ENCODE measurements at regions not wholly inside any gene's neighbourhood (a gene's known extent, or its start where the extent isn't known, plus 50 kb on each side); places are given as distances from the start of the nearest gene placed in this dataset.

DNA sequence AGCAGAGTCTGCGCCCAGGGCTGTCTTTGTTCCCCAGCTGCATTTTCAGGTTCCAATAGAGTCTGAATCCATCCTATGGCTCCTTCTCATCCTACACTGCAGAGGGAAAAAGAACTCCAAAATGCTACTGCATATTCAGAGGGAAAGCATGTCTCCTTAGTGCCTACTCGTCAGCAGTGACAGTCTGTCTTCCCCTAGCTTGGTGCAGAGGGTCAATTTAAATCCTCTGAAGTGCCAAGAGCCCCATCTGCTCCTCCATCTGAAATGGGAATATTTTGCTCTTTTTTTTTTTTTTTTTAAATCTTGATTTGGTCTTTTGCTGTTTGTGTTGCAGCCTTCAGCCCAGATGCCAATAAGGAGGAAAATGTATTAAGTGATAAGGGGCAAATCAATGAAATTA lies 199.3 kb downstream of the RNF144A start:
- no peak overlapping the region for H3K9ac ChIP-seq (ENCODE audit: low read length in 2 of 2)
- H3K4me1 ChIP-seq (ENCODE audit: control insufficient read depth, insufficient read depth, low read length): peaks cover 3% of the 10 kb centered on the region
- no peaks in the 10 kb centered on the region for H3K27me3 ChIP-seq (ENCODE audit: control insufficient read depth in 1 of 2, insufficient read depth in 2 of 2, low read length in 2 of 2)
- H3K9me3 ChIP-seq (ENCODE audit: control insufficient read depth in 2 of 2, low read length in 2 of 2): no peaks in the 10 kb centered on the region
- H3K36me3 ChIP-seq (ENCODE audit: control insufficient read depth in 2 of 2, insufficient read depth in 2 of 2, low read length in 2 of 2): no peaks in the 10 kb centered on the region
- no peak overlapping the region for H3K4me3 ChIP-seq (ENCODE audit: low read length in 2 of 2)
- H3K27ac ChIP-seq (ENCODE audit: low read length): no peak overlapping the region

DNA sequence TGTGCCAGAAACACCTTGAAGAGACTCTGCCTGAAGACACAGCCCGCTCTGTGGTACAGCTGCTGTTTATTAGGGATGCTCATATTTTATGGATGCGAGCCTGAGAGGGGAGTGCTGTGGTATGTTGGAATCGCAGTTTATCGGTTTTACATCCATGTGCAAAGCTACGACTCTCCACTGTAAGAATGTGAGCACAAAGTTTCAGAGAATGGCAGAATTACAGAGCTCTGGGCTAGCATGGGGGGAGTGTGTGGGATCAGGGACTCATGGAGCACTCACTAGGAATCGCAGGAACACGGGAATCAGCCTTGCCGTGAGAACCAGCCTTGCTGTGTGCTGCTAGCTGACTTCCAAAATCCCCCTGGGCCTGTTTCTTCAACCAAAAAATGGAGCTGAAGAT lies 199.9 kb downstream of the RNF144A start:
- Histone ChIP-seq H3K27ac (ENCODE audit: low read length) (no peak overlapping the region), H3K27me3 (ENCODE audit: control insufficient read depth in 1 of 2, insufficient read depth in 2 of 2, low read length in 2 of 2) (no peaks in the 10 kb centered on the region), H3K36me3 (ENCODE audit: control insufficient read depth in 2 of 2, insufficient read depth in 2 of 2, low read length in 2 of 2) (no peaks in the 10 kb centered on the region), H3K4me3 (ENCODE audit: low read length in 2 of 2) (no peak overlapping the region), H3K9ac (ENCODE audit: low read length in 2 of 2) (no peak overlapping the region), H3K4me1 (ENCODE audit: control insufficient read depth, insufficient read depth, low read length) (peaks cover 3% of the 10 kb centered on the region), H3K9me3 (ENCODE audit: control insufficient read depth in 2 of 2, low read length in 2 of 2) (no peaks in the 10 kb centered on the region)

DNA sequence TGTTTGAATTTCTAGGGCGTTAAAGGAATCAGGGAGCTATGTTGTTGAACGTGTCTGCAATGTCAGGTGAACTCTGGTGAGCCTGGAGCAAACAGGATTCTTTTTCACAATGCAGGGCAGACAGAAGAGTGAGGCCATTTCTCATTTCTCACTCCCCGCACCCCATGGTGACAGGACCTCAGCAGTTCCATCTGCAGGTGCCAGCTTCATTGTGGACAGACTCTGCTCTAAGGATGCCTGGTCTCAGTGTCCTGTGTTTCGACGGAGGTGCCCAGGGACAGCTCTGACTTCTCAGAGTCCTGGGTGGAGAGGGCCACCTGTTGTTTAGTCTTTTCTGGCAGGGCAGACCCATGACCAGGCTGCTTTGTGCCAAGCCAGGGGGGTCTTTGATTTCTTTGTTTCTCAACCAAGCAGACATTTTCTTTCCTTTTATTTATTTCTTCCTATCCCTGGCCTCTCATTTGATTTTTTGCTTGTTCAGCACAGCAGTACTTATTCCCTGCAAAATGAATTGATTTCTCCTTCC lies 201.5 kb downstream of the RNF144A start:
- no peaks in the 10 kb centered on the region for H3K36me3 ChIP-seq (ENCODE audit: control insufficient read depth in 2 of 2, insufficient read depth in 2 of 2, low read length in 2 of 2)
- no peak overlapping the region for H3K9ac ChIP-seq (ENCODE audit: low read length in 2 of 2)
- H3K4me1 ChIP-seq (ENCODE audit: control insufficient read depth, insufficient read depth, low read length): peaks cover 3% of the 10 kb centered on the region
- H3K9me3 ChIP-seq (ENCODE audit: control insufficient read depth in 2 of 2, low read length in 2 of 2): no peaks in the 10 kb centered on the region
- no peak overlapping the region for H3K27ac ChIP-seq (ENCODE audit: low read length)
- H3K4me3 ChIP-seq (ENCODE audit: low read length in 2 of 2): no peak overlapping the region
- no peaks in the 10 kb centered on the region for H3K27me3 ChIP-seq (ENCODE audit: control insufficient read depth in 1 of 2, insufficient read depth in 2 of 2, low read length in 2 of 2)

DNA sequence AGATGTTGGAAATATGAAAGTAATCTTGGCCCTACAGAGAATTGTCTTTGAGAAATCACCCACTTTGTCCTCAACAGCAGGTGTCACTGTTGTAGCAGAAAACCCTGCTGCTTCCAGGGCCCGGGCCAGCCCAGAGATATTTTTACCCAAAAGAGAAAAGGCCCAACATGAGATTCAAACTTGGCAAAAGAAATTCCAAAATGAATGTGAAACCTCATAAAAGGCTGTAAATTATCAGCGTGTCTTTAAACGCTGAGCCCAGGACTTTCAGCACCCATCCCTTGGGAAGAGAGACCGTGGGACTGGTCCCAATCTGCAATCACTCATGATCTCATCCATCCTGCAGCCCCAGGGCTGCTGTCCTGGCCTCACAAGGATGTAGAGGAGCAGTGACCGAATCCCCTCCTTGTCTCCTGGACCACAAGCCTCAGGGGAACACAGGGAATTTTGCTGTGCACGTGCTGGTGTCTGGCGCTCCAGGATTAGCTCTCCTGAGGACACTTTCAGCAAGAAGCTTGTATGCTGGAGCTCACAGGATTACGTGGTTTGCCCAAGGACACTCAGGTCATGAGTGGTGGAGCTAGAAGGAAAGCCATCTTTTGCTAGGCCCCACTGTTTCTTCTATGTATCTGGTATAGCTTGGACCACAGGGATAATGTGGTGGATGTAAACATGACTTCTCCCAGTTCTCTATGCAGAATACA lies 202.1 kb downstream of the RNF144A start:
- H3K4me3 ChIP-seq (ENCODE audit: low read length in 2 of 2): no peak overlapping the region
- H3K9ac ChIP-seq (ENCODE audit: low read length in 2 of 2): no peak overlapping the region
- peaks cover 3% of the 10 kb centered on the region for H3K4me1 ChIP-seq (ENCODE audit: control insufficient read depth, insufficient read depth, low read length)
- H3K36me3 ChIP-seq (ENCODE audit: control insufficient read depth in 2 of 2, insufficient read depth in 2 of 2, low read length in 2 of 2): no peaks in the 10 kb centered on the region
- H3K9me3 ChIP-seq (ENCODE audit: control insufficient read depth in 2 of 2, low read length in 2 of 2): no peaks in the 10 kb centered on the region
- H3K27me3 ChIP-seq (ENCODE audit: control insufficient read depth in 1 of 2, insufficient read depth in 2 of 2, low read length in 2 of 2): peaks cover 0 to 1% of the 10 kb centered on the region in 2 donors
- H3K27ac ChIP-seq (ENCODE audit: low read length): no peak overlapping the region

DNA sequence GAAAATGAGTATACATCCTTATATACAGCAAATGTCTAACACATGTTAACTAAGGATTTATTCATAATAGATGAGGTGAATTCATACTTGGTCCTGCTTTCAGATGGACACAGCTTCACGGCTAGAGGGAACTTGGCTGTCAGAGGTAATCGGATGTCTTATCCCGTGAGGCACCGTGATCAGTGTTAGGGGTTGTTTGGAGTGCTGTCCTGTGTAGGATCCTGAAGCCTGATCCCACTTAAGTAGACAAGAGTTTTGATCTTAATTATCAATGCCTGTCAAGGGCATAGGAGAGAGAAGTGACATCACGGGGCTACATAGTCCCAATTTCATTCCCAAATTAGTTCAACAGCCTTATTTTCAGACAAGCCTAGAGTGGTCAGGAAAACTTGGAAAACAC lies 204.6 kb downstream of the RNF144A start:
- no peaks in the 10 kb centered on the region for H3K36me3 ChIP-seq (ENCODE audit: control insufficient read depth in 2 of 2, insufficient read depth in 2 of 2, low read length in 2 of 2)
- H3K9ac ChIP-seq (ENCODE audit: low read length in 2 of 2): no peak overlapping the region
- H3K27ac ChIP-seq (ENCODE audit: low read length): no peak overlapping the region
- H3K9me3 ChIP-seq (ENCODE audit: control insufficient read depth in 2 of 2, low read length in 2 of 2): no peaks in the 10 kb centered on the region
- H3K27me3 ChIP-seq (ENCODE audit: control insufficient read depth in 1 of 2, insufficient read depth in 2 of 2, low read length in 2 of 2): peaks cover 0 to 2% of the 10 kb centered on the region in 2 donors
- no peak overlapping the region for H3K4me3 ChIP-seq (ENCODE audit: low read length in 2 of 2)
- H3K4me1 ChIP-seq (ENCODE audit: control insufficient read depth, insufficient read depth, low read length): peaks cover 3% of the 10 kb centered on the region

DNA sequence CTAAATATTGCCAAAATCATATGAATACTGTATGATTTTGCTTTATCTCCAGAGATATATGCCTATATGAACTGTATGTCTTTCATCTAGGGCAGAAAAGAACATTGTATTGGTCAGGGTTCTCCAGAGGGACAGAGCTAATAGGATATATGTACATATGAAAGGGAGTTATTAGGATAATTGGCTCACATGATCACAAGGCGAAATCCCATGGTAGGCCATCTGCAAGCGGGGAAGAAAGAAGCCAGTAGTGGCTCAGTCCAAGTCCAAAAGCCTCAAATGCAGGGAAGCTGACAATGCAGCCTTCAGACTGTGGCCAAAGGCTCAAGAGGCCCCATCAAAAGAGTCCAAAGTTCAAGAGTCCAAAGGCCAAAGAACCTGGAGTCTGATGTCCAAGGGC lies 209.9 kb downstream of the RNF144A start:
- no peak overlapping the region for H3K27ac ChIP-seq (ENCODE audit: low read length)
- H3K9ac ChIP-seq (ENCODE audit: low read length in 2 of 2): no peak overlapping the region
- no peaks in the 10 kb centered on the region for H3K4me1 ChIP-seq (ENCODE audit: control insufficient read depth, insufficient read depth, low read length)
- peaks cover 0 to 2% of the 10 kb centered on the region in 2 donors for H3K27me3 ChIP-seq (ENCODE audit: control insufficient read depth in 1 of 2, insufficient read depth in 2 of 2, low read length in 2 of 2)
- no peaks in the 10 kb centered on the region for H3K36me3 ChIP-seq (ENCODE audit: control insufficient read depth in 2 of 2, insufficient read depth in 2 of 2, low read length in 2 of 2)
- H3K9me3 ChIP-seq (ENCODE audit: control insufficient read depth in 2 of 2, low read length in 2 of 2): no peaks in the 10 kb centered on the region
- H3K4me3 ChIP-seq (ENCODE audit: low read length in 2 of 2): no peak overlapping the region

DNA sequence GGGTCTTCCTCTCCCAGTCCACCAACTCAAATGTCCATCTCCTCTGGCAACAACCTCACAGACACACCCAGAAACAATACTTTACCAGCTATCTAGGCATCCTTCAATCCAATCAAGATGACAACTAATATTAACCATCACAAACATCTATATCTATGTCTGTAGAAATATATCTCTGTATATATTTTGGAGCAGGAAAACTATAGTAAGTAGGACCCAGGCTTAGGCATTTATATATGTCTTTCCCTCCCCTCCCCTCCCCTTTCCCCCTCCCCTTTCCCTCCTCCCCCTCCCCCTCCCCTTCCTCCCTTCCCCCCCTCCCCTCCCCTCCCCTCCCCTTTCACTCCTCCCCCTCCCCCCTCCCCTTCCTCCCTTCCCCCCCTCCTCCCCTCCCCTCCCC lies 210.5 kb downstream of the RNF144A start:
- no peak overlapping the region for H3K4me3 ChIP-seq (ENCODE audit: low read length in 2 of 2)

DNA sequence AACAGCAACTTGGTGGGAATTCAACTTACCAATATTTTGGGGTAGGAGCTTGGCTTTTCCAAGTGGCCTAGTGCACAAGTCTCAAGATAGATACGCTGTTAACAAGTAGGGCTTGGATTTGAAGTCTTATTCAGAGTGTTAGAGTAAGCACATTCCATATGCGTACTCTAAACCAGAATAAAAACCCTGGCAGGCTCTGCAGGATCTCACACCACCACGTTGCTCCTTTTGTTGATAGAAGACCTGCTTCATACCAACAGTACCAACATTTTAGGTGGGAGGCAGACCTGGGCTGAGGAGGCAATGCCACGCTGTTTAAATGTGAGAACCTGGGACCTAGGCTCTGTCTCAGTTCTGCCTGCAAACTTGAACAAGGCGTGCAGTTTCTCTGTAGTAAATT lies 214.0 kb downstream of the RNF144A start:
- no peak overlapping the region for H3K9ac ChIP-seq (ENCODE audit: low read length in 2 of 2)
- H3K9me3 ChIP-seq (ENCODE audit: control insufficient read depth in 2 of 2, low read length in 2 of 2): no peaks in the 10 kb centered on the region
- no peaks in the 10 kb centered on the region for H3K36me3 ChIP-seq (ENCODE audit: control insufficient read depth in 2 of 2, insufficient read depth in 2 of 2, low read length in 2 of 2)
- no peaks in the 10 kb centered on the region for H3K27me3 ChIP-seq (ENCODE audit: control insufficient read depth in 1 of 2, insufficient read depth in 2 of 2, low read length in 2 of 2)
- H3K4me1 ChIP-seq (ENCODE audit: control insufficient read depth, insufficient read depth, low read length): no peaks in the 10 kb centered on the region
- H3K4me3 ChIP-seq (ENCODE audit: low read length in 2 of 2): no peak overlapping the region
- H3K27ac ChIP-seq (ENCODE audit: low read length): no peak overlapping the region

More for the DNA sequence above, 210.5 kb downstream of the RNF144A start:
- Histone ChIP-seq H3K9me3 (ENCODE audit: control insufficient read depth in 2 of 2, low read length in 2 of 2) (no peaks in the 10 kb centered on the region), H3K36me3 (ENCODE audit: control insufficient read depth in 2 of 2, insufficient read depth in 2 of 2, low read length in 2 of 2) (no peaks in the 10 kb centered on the region), H3K27ac (ENCODE audit: low read length) (no peak overlapping the region), H3K4me1 (ENCODE audit: control insufficient read depth, insufficient read depth, low read length) (no peaks in the 10 kb centered on the region), H3K27me3 (ENCODE audit: control insufficient read depth in 1 of 2, insufficient read depth in 2 of 2, low read length in 2 of 2) (peaks cover 0 to 2% of the 10 kb centered on the region in 2 donors), H3K9ac (ENCODE audit: low read length in 2 of 2) (no peak overlapping the region)

DNA sequence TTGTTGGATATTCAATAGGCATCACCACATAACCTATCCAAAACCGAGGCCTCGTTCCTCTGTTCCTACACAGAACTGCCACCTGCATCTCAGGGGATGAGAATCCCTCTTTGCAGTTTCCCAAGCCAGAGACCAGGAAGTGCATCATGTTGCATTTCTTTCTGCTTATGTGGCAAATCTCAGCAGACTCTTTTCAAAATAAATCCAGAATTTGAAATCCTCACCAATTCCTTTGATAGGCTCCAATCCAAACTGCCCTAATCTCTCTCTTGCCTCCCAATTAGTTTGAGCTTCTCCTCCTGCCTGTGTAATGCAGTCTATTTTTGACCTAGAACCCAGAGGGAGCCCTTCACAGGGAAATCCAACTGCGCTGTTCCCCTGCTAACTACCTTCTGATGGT lies 215.5 kb downstream of the RNF144A start:
- Histone ChIP-seq H3K9ac (ENCODE audit: low read length in 2 of 2) (no peak overlapping the region), H3K27ac (ENCODE audit: low read length) (no peak overlapping the region), H3K4me1 (ENCODE audit: control insufficient read depth, insufficient read depth, low read length) (no peaks in the 10 kb centered on the region), H3K27me3 (ENCODE audit: control insufficient read depth in 1 of 2, insufficient read depth in 2 of 2, low read length in 2 of 2) (no peaks in the 10 kb centered on the region), H3K36me3 (ENCODE audit: control insufficient read depth in 2 of 2, insufficient read depth in 2 of 2, low read length in 2 of 2) (no peaks in the 10 kb centered on the region), H3K9me3 (ENCODE audit: control insufficient read depth in 2 of 2, low read length in 2 of 2) (no peaks in the 10 kb centered on the region), H3K4me3 (ENCODE audit: low read length in 2 of 2) (no peak overlapping the region)

DNA sequence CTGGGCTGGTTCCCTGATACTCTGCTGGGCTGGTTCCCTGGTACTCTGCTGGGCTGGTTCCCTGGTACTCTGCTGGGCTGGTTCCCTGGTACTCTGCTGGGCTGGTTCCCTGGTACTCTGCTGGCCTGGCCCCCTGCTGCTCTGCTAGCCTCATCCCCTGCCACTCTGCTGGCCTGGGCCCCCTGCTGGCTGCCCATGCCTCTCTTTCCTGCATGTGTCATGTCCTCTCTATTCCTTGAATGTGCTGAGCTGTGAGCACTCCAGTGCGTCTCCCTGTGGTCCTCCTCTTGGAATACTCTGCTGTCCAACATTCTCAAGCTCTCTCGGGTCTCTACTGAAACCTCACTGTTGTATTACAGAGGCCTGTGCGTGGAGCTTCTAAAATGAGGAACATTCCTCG lies 216.3 kb downstream of the RNF144A start:
- no peaks in the 10 kb centered on the region for H3K36me3 ChIP-seq (ENCODE audit: control insufficient read depth in 2 of 2, insufficient read depth in 2 of 2, low read length in 2 of 2)
- no peak overlapping the region for H3K4me3 ChIP-seq (ENCODE audit: low read length in 2 of 2)

DNA sequence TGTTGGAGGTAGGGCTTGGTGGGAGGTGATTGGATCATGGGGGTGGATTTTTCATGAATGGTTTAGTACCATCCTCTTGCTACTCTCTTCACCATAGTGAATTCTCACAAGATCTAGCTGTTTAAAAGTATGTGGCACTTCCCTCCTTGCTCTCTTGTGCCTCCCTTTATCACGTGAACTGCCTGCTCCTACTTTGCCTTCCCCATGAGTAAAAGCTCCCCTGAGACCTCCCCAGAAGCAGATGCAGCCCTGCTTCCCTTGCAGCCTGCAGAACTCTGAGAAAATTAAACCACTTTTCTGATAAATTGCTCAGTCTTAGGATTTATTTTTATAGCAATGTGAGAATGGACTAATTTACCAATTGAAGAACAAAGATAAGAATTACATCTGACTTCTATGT lies 223.1 kb downstream of the RNF144A start:
- peaks cover 0 to 2% of the 10 kb centered on the region in 2 donors for H3K9me3 ChIP-seq (ENCODE audit: control insufficient read depth in 2 of 2, low read length in 2 of 2)
- no peak overlapping the region for H3K4me3 ChIP-seq (ENCODE audit: low read length in 2 of 2)
- no peaks in the 10 kb centered on the region for H3K27me3 ChIP-seq (ENCODE audit: control insufficient read depth in 1 of 2, insufficient read depth in 2 of 2, low read length in 2 of 2)
- H3K27ac ChIP-seq (ENCODE audit: low read length): no peak overlapping the region
- no peak overlapping the region for H3K9ac ChIP-seq (ENCODE audit: low read length in 2 of 2)
- no peaks in the 10 kb centered on the region for H3K36me3 ChIP-seq (ENCODE audit: control insufficient read depth in 2 of 2, insufficient read depth in 2 of 2, low read length in 2 of 2)
- no peaks in the 10 kb centered on the region for H3K4me1 ChIP-seq (ENCODE audit: control insufficient read depth, insufficient read depth, low read length)

More for the DNA sequence above, 216.3 kb downstream of the RNF144A start:
- no peak overlapping the region for H3K27ac ChIP-seq (ENCODE audit: low read length)
- H3K9ac ChIP-seq (ENCODE audit: low read length in 2 of 2): no peak overlapping the region
- no peaks in the 10 kb centered on the region for H3K27me3 ChIP-seq (ENCODE audit: control insufficient read depth in 1 of 2, insufficient read depth in 2 of 2, low read length in 2 of 2)
- no peaks in the 10 kb centered on the region for H3K4me1 ChIP-seq (ENCODE audit: control insufficient read depth, insufficient read depth, low read length)
- H3K9me3 ChIP-seq (ENCODE audit: control insufficient read depth in 2 of 2, low read length in 2 of 2): no peaks in the 10 kb centered on the region

Measured in stomach smooth muscle (tissue), 2 donors.